Loucy (cell line): ENCODE measurements at regions not wholly inside any gene's neighbourhood (a gene's known extent, or its start where the extent isn't known, plus 50 kb on each side); places are given as distances from the start of the nearest gene placed in this dataset.

Experiments
- H2AFZ ChIP-seq: fragments of 200-600 bp; sonication (generic); 2 replicates; pipeline ENCODE4 v1.6.0; 2016; ENCODE audit warnings: antibody characterized with exemption, mild to moderate bottlenecking, low read length, moderate library complexity
- H3F3A ChIP-seq: fragments of 200-600 bp; 2 replicates; pipeline ENCODE4 v1.6.0; 2016; ENCODE audit warnings: antibody characterized with exemption, low read depth, mild to moderate bottlenecking
- H3K27me3 ChIP-seq: fragments of 200-600 bp; sonication (generic); 2 replicates; pipeline ENCODE4 v1.6.1; 2014; ENCODE audit warnings: low read length, mild to moderate bottlenecking; ENCODE audit not compliant: insufficient read depth, poor library complexity, severe bottlenecking
- H3K36me3 ChIP-seq: fragments of 200-600 bp; sonication (generic); 2 replicates; pipeline ENCODE4 v1.6.1; 2016; ENCODE audit warnings: low read length; ENCODE audit not compliant: insufficient read depth
- H3K4me1 ChIP-seq: fragments of 200-600 bp; sonication (generic); 2 replicates; pipeline ENCODE4 v1.5.1; 2014; ENCODE audit warnings: low read length, mild to moderate bottlenecking; ENCODE audit not compliant: insufficient read depth, poor library complexity, severe bottlenecking
- H3K4me2 ChIP-seq: fragments of 200-600 bp; sonication (generic); 2 replicates; pipeline ENCODE4 v1.6.0; 2014; ENCODE audit warnings: antibody characterized with exemption, low read length, low read depth, mild to moderate bottlenecking; ENCODE audit not compliant: poor library complexity, severe bottlenecking
- H3K4me3 ChIP-seq: fragments of 200-600 bp; sonication (generic); 2 replicates; pipeline ENCODE4 v1.5.1; 2014; ENCODE audit warnings: low read length, mild to moderate bottlenecking, mixed read lengths; ENCODE audit not compliant: poor library complexity, severe bottlenecking
- H3K79me2 ChIP-seq: fragments of 200-600 bp; sonication (generic); 2 replicates; pipeline ENCODE4 v1.6.1; 2014; ENCODE audit warnings: low read length; ENCODE audit not compliant: insufficient read depth
- H3K9ac ChIP-seq: fragments of 200-600 bp; sonication (generic); 2 replicates; pipeline ENCODE4 v1.6.0; 2014; ENCODE audit warnings: mild to moderate bottlenecking, low read depth, low read length, moderate library complexity; ENCODE audit not compliant: poor library complexity, severe bottlenecking
- H3K9me2 ChIP-seq: fragments of 200-600 bp; sonication (generic); replicated peaks from 2 replicates; pipeline ENCODE4 v1.6.1; 2016; ENCODE audit warnings: low read depth, low read length, mixed read lengths
- H3K9me3 ChIP-seq: fragments of 200-600 bp; sonication (generic); 2 replicates; pipeline ENCODE4 v1.6.1; 2014; ENCODE audit warnings: mild to moderate bottlenecking, antibody characterized with exemption, low read length, low read depth; ENCODE audit not compliant: insufficient read depth
- H4K20me1 ChIP-seq: fragments of 200-600 bp; sonication (generic); 2 replicates; pipeline ENCODE4 v1.6.0; 2014; ENCODE audit warnings: antibody characterized with exemption, low read length, mild to moderate bottlenecking; ENCODE audit not compliant: insufficient read depth, poor library complexity, severe bottlenecking
- EZH2phosphoT487 ChIP-seq: fragments of 200-600 bp; IDR thresholded peaks from 2 replicates; pipeline ENCODE4 v1.6.1; 2018; ENCODE audit warnings: antibody characterized with exemption, mild to moderate bottlenecking, moderate library complexity, borderline replicate concordance
- TF ChIP-seq, protein P1 (sequence below): fragments of 200-600 bp; sonication (generic); conservative IDR thresholded peaks from 2 replicates; pipeline ENCODE4 v1.5.1; 2014; ENCODE audit warnings: mild to moderate bottlenecking, antibody characterized with exemption, low read length

DNA sequence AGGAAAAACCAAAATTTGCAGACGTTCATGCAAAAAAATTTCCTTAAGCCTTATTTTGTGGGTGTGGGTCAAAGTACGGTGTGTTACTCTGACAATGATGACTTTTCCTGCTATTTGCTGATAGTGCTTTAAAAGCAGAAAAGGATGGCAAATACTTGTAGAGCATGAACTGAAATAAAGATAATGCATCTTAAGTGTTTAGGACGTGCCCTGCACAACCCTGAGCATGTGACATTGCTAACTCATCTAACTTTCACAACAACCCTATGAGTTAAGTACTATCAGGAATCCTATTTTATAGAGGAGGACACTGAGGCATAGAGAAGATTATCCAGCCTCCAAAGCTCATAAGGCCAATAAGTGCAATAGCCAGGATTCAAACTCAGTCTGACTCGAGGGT lies 143.3 kb downstream of the RNF152 start:
- Histone ChIP-seq H3F3A (no peaks in the 10 kb centered on the region), H3K9ac (no peak overlapping the region), H3K4me2 (no peak overlapping the region), H2AFZ (no peak overlapping the region), H3K27me3 (no peaks in the 10 kb centered on the region), H4K20me1 (no peaks in the 10 kb centered on the region), H3K4me1 (no peaks in the 10 kb centered on the region), H3K4me3 (no peak overlapping the region), H3K79me2 (no peaks in the 10 kb centered on the region), H3K36me3 (no peaks in the 10 kb centered on the region), H3K9me3 (no peaks in the 10 kb centered on the region), H3K9me2 (no peaks in the 10 kb centered on the region)
- TF ChIP-seq, protein P1, sequence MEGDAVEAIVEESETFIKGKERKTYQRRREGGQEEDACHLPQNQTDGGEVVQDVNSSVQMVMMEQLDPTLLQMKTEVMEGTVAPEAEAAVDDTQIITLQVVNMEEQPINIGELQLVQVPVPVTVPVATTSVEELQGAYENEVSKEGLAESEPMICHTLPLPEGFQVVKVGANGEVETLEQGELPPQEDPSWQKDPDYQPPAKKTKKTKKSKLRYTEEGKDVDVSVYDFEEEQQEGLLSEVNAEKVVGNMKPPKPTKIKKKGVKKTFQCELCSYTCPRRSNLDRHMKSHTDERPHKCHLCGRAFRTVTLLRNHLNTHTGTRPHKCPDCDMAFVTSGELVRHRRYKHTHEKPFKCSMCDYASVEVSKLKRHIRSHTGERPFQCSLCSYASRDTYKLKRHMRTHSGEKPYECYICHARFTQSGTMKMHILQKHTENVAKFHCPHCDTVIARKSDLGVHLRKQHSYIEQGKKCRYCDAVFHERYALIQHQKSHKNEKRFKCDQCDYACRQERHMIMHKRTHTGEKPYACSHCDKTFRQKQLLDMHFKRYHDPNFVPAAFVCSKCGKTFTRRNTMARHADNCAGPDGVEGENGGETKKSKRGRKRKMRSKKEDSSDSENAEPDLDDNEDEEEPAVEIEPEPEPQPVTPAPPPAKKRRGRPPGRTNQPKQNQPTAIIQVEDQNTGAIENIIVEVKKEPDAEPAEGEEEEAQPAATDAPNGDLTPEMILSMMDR, result no peak
- no peak for TF ChIP-seq EZH2phosphoT487

DNA sequence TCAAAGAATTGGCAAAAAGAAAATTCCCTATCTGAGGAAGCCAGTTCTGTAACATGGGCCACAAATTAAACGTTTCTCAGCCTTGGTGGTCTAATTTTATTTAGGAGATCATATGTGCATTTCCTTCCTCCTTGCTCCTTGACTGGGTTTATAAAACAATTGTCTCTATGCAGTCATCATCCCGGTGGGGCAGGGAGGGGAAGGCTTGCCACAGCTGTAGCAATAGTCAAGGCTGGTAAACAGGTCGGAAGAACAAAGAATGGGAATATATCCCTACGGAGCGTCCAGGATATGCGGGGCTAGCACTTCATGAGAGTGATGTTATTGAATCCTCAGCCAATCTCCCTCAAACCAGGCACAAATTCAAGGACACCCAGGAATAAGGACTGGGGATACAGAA lies 143.8 kb downstream of the RNF152 start:
- no peaks in the 10 kb centered on the region for H3K9me2 ChIP-seq
- H3K27me3 ChIP-seq, result no peaks in the 10 kb centered on the region
- H3F3A ChIP-seq, result no peaks in the 10 kb centered on the region
- H3K36me3 ChIP-seq, result no peaks in the 10 kb centered on the region
- H3K4me3 ChIP-seq, result no peak overlapping the region
- no peaks in the 10 kb centered on the region for H3K4me1 ChIP-seq
- no peak overlapping the region for H2AFZ ChIP-seq
- no peak overlapping the region for H3K9ac ChIP-seq
- H3K4me2 ChIP-seq, result no peak overlapping the region
- no peaks in the 10 kb centered on the region for H3K79me2 ChIP-seq
- TF ChIP-seq, protein P1, result no peak
- TF ChIP-seq EZH2phosphoT487, result no peak
- H4K20me1 ChIP-seq, result no peaks in the 10 kb centered on the region
- no peaks in the 10 kb centered on the region for H3K9me3 ChIP-seq

- no peak for TF ChIP-seq EZH2phosphoT487
- TF ChIP-seq, protein P1, result no peak
- H3K9me2 ChIP-seq, result no peaks in the 10 kb centered on the region
- no peak overlapping the region for H3K9ac ChIP-seq
- no peaks in the 10 kb centered on the region for H3F3A ChIP-seq
- no peaks in the 10 kb centered on the region for H3K4me1 ChIP-seq
- H3K36me3 ChIP-seq, result no peaks in the 10 kb centered on the region
- H3K27me3 ChIP-seq, result no peaks in the 10 kb centered on the region
- no peak overlapping the region for H3K4me2 ChIP-seq
- no peaks in the 10 kb centered on the region for H3K9me3 ChIP-seq
- no peak overlapping the region for H2AFZ ChIP-seq
- no peaks in the 10 kb centered on the region for H4K20me1 ChIP-seq
- H3K79me2 ChIP-seq, result no peaks in the 10 kb centered on the region
- no peak overlapping the region for H3K4me3 ChIP-seq
Measured at GRCh38 chr18:61748004-61748403, 144.8 kb downstream of the RNF152 start.
